Natural killer cell (primary cell): ENCODE measurements at regions not wholly inside any gene's neighbourhood (a gene's known extent, or its start where the extent isn't known, plus 50 kb on each side); places are given as distances from the start of the nearest gene placed in this dataset.

ENCODE experiments used
- ATAC-seq, 3 donors: fragments of 150-1000 bp in 2 of 3; fragments of 200-7000 bp in 1 of 3; cut with Tn5 transposase; 1 replicate in 1 of 3; 2 replicates in 2 of 3; pipeline ENCODE4 v1.10.0; 2021; ENCODE audit warnings: mild to moderate bottlenecking in 2 of 3, moderate library complexity in 2 of 3
- DNase-seq, 2 donors: peaks; one replicate each; pipeline versions ENCODE4 v3.0.0 to v3.0.0-alpha.2; 2013 to 2021; ENCODE audit warnings: mixed read lengths in 1 of 2
- H3K27ac ChIP-seq: one replicate; pipeline ENCODE4 v1.5.1; 2013; ENCODE audit warnings: mild to moderate bottlenecking, low read length
- H3K27me3 ChIP-seq: one replicate; pipeline ENCODE4 v1.6.1; 2013; ENCODE audit warnings: low read length; ENCODE audit not compliant: control insufficient read depth, insufficient read depth
- H3K36me3 ChIP-seq: one replicate; pipeline ENCODE4 v1.6.1; 2013; ENCODE audit warnings: low read length; ENCODE audit not compliant: control insufficient read depth, insufficient read depth
- H3K4me1 ChIP-seq: one replicate; pipeline ENCODE4 v1.6.1; 2013; ENCODE audit warnings: low read length; ENCODE audit not compliant: control insufficient read depth, insufficient read depth
- H3K4me3 ChIP-seq: one replicate; pipeline ENCODE4 v1.5.1; 2013; ENCODE audit warnings: low read length
- H3K9me3 ChIP-seq: one replicate; pipeline ENCODE4 v1.6.1; 2013; ENCODE audit warnings: low read length; ENCODE audit not compliant: control insufficient read depth, insufficient read depth
- H3K27ac Mint-ChIP-seq, 2 donors: one replicate each; pipeline ENCODE4 v1.8.0; 2022; ENCODE audit warnings: mild to moderate bottlenecking in 2 of 2, mixed read lengths in 2 of 2, moderate library complexity in 1 of 2
- H3K27me3 Mint-ChIP-seq, 2 donors: one replicate each; pipeline ENCODE4 v1.8.0; 2022; ENCODE audit warnings: low read depth in 2 of 2, mixed read lengths in 2 of 2
- H3K36me3 Mint-ChIP-seq: one replicate; pipeline ENCODE4 v1.8.0; 2022; ENCODE audit warnings: mixed read lengths
- H3K4me1 Mint-ChIP-seq, 2 donors: one replicate each; pipeline ENCODE4 v1.8.0; 2022; ENCODE audit warnings: mixed read lengths in 2 of 2
- H3K4me3 Mint-ChIP-seq: one replicate; pipeline ENCODE4 v1.8.0; 2022; ENCODE audit warnings: mild to moderate bottlenecking, moderate library complexity, mixed read lengths
- H3K9me3 Mint-ChIP-seq, 2 donors: one replicate each; pipeline ENCODE4 v1.8.0; 2022; ENCODE audit warnings: mixed read lengths in 2 of 2
- CTCF ChIP-seq: fragments of 200-600 bp; IDR thresholded peaks from one replicate; pipeline ENCODE4 v1.8.0; 2022; ENCODE audit warnings: antibody characterized with exemption
- WGBS: methylation state at CpG from one replicate; pipeline ENCODE4 v1.1.7; 2013; ENCODE audit warnings: missing lambda C conversion rate; ENCODE audit not compliant: insufficient coverage; 5-methylcytosine and 5-hydroxymethylcytosine counted together
- intact Hi-C: fragments of 100-400 bp; cut with micrococcal nuclease; formaldehyde crosslinking; loops from one replicate; pipeline ENCODE4 v1.14.2; 2022

GRCh38 chr22:27578937-27579617 is 222.5 kb downstream of the MN1 start:
- Mint-ChIP-seq H3K27me3 (peaks cover 0 to 7% of the 10 kb centered on the region in 2 donors), H3K36me3 (no peaks in the 10 kb centered on the region), H3K27ac (no peak overlapping the region), H3K9me3 (no peaks in the 10 kb centered on the region), H3K4me3 (no peak overlapping the region), H3K4me1 (no peaks in the 10 kb centered on the region)
- no peak for TF ChIP-seq CTCF
- no peak for ATAC-seq
- Histone ChIP-seq H3K4me1 (no peaks in the 10 kb centered on the region), H3K9me3 (no peaks in the 10 kb centered on the region), H3K27me3 (no peaks in the 10 kb centered on the region), H3K4me3 (no peak overlapping the region), H3K36me3 (no peaks in the 10 kb centered on the region), H3K27ac (no peak overlapping the region)
- no peak for DNase-seq
- intact Hi-C loops = no loop called here
- 79% methylated on average over 6 of the region's 6 CpGs for WGBS

- no peaks in the 10 kb centered on the region for H3K4me1 Mint-ChIP-seq
- no peak overlapping the region for H3K4me3 Mint-ChIP-seq
- intact Hi-C loops = no loop called here
- H3K27ac Mint-ChIP-seq = no peak overlapping the region
- no peak for ATAC-seq
- no peaks in the 10 kb centered on the region for H3K36me3 ChIP-seq
- no peak overlapping the region for H3K27ac ChIP-seq
- no peaks in the 10 kb centered on the region for H3K27me3 ChIP-seq
- no peaks in the 10 kb centered on the region for H3K9me3 ChIP-seq
- no peaks in the 10 kb centered on the region for H3K9me3 Mint-ChIP-seq
- no peak for DNase-seq
- 45% methylated on average over 13 of the region's 13 CpGs for WGBS
- no peak for TF ChIP-seq CTCF
- no peaks in the 10 kb centered on the region for H3K4me1 ChIP-seq
- no peaks in the 10 kb centered on the region for H3K36me3 Mint-ChIP-seq
- no peak overlapping the region for H3K4me3 ChIP-seq
- peaks cover 0 to 7% of the 10 kb centered on the region in 2 donors for H3K27me3 Mint-ChIP-seq
These were observed 221.2 kb downstream of the MN1 start for GRCh38 chr22:27580311-27580897.

- Mint-ChIP-seq H3K4me3 (no peak overlapping the region), H3K4me1 (no peaks in the 10 kb centered on the region), H3K27me3 (peaks cover 0 to 7% of the 10 kb centered on the region in 2 donors), H3K9me3 (no peaks in the 10 kb centered on the region), H3K27ac (no peak overlapping the region), H3K36me3 (no peaks in the 10 kb centered on the region)
- Histone ChIP-seq H3K36me3 (no peaks in the 10 kb centered on the region), H3K4me3 (no peak overlapping the region), H3K27me3 (no peaks in the 10 kb centered on the region), H3K9me3 (no peaks in the 10 kb centered on the region), H3K27ac (no peak overlapping the region), H3K4me1 (no peaks in the 10 kb centered on the region)
- ATAC-seq = peak in 1 of 3 donors; percentile 11
- DNase-seq = no peak
- 74% methylated on average over 8 of the region's 8 CpGs for WGBS
- no peak for TF ChIP-seq CTCF
- intact Hi-C loops = no loop called here
These were observed 220.3 kb downstream of the MN1 start for GRCh38 chr22:27581236-27581635.

GRCh38 chr22:27581688-27582087 is 219.9 kb downstream of the MN1 start:
- no peak overlapping the region for H3K4me3 Mint-ChIP-seq
- no peak overlapping the region for H3K27ac Mint-ChIP-seq
- no peaks in the 10 kb centered on the region for H3K27me3 ChIP-seq
- intact Hi-C loops = no loop called here
- H3K36me3 Mint-ChIP-seq = no peaks in the 10 kb centered on the region
- H3K9me3 Mint-ChIP-seq = no peaks in the 10 kb centered on the region
- H3K4me3 ChIP-seq = no peak overlapping the region
- no peaks in the 10 kb centered on the region for H3K9me3 ChIP-seq
- no peaks in the 10 kb centered on the region for H3K4me1 Mint-ChIP-seq
- H3K27ac ChIP-seq = no peak overlapping the region
- DNase-seq (no peak), ATAC-seq (no peak)
- TF ChIP-seq CTCF = no peak
- H3K4me1 ChIP-seq = no peaks in the 10 kb centered on the region
- WGBS = 81% methylated on average over 8 of the region's 8 CpGs
- no peaks in the 10 kb centered on the region for H3K36me3 ChIP-seq
- peaks cover 2 to 7% of the 10 kb centered on the region in 2 donors for H3K27me3 Mint-ChIP-seq
